ENCODE measurements at regions not wholly inside any gene's neighbourhood (a gene's known extent, or its start where the extent isn't known, plus 50 kb on each side); places are given as distances from the start of the nearest gene placed in this dataset.
"Not testable (repeated sequence)": the region's sequence is repeated elsewhere in the genome, so short reads cannot be mapped to it uniquely, and the experiment has no call there.

DNA sequence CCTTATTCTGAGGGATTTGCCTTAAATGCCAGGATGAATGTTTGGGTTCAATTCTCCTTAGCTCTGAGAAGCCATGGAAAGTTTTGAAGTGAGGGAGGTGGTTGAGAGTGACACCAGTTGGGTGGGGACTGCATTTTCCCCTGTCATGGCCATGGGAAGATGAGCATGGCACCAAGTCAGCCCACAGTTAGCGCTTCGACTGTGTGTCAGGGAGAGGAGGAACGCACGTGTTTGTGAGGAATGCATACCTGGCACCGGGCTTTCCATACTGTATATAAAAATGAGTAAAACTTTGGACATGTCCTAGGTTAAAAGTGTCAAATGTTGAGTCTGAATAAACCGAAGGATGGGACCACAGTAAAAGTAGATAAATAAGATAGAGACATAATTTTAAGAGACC lies 187.5 kb upstream of the KL start:
- Mint-ChIP-seq H3K27ac (no peak overlapping the region), H3K4me1 (ENCODE audit: low read depth in 2 of 2) (no peaks in the 10 kb centered on the region), H3K4me3 (no peak overlapping the region)

GRCh38 chr13:32829269-32829668 lies 187.0 kb upstream of the KL start:
- no peak for DNase-seq
- Mint-ChIP-seq H3K36me3 (ENCODE audit: insufficient read depth) (no peaks in the 10 kb centered on the region), H3K27ac (no peak overlapping the region), H3K9me3 (no peaks in the 10 kb centered on the region), H3K4me3 (no peak overlapping the region), H3K27me3 (peaks cover 8 to 17% of the 10 kb centered on the region in 2 donors), H3K4me1 (ENCODE audit: low read depth in 2 of 2) (no peaks in the 10 kb centered on the region)
- ATAC-seq (replicated peaks), result no peak

More for the DNA sequence above, 187.5 kb upstream of the KL start:
- Mint-ChIP-seq H3K27me3 (peaks cover 8 to 17% of the 10 kb centered on the region in 2 donors), H3K9me3 (no peaks in the 10 kb centered on the region), H3K36me3 (ENCODE audit: insufficient read depth) (no peaks in the 10 kb centered on the region)
- ATAC-seq (replicated peaks) (no peak), DNase-seq (no peak)

GRCh38 chr13:32829676-32830335 lies 186.4 kb upstream of the KL start:
- Mint-ChIP-seq H3K4me1 (ENCODE audit: low read depth in 2 of 2) (no peaks in the 10 kb centered on the region), H3K27ac (no peak overlapping the region), H3K27me3 (peaks cover 8 to 17% of the 10 kb centered on the region in 2 donors), H3K9me3 (no peaks in the 10 kb centered on the region), H3K4me3 (no peak overlapping the region), H3K36me3 (ENCODE audit: insufficient read depth) (no peaks in the 10 kb centered on the region)
- DNase-seq (no peak), ATAC-seq (replicated peaks) (no peak)

GRCh38 chr13:32830336-32831031 lies 185.7 kb upstream of the KL start:
- no peak overlapping the region for H3K27ac Mint-ChIP-seq
- ATAC-seq (replicated peaks), result no peak
- no peak for DNase-seq
- H3K4me1 Mint-ChIP-seq (ENCODE audit: low read depth in 2 of 2), result no peaks in the 10 kb centered on the region
- no peak overlapping the region for H3K4me3 Mint-ChIP-seq
- H3K27me3 Mint-ChIP-seq, result peaks cover 8 to 17% of the 10 kb centered on the region in 2 donors
- H3K9me3 Mint-ChIP-seq, result no peaks in the 10 kb centered on the region
- no peaks in the 10 kb centered on the region for H3K36me3 Mint-ChIP-seq (ENCODE audit: insufficient read depth)

- Mint-ChIP-seq H3K9me3 (peaks cover 0 to 2% of the 10 kb centered on the region in 2 donors), H3K36me3 (ENCODE audit: insufficient read depth) (no peaks in the 10 kb centered on the region), H3K27ac (no peak overlapping the region), H3K4me3 (no peak overlapping the region), H3K27me3 (peaks cover 0 to 16% of the 10 kb centered on the region in 2 donors), H3K4me1 (ENCODE audit: low read depth in 2 of 2) (no peaks in the 10 kb centered on the region)
- ATAC-seq (replicated peaks), result no peak
- no peak for DNase-seq
Observed at GRCh38 chr13:32837307-32837972, 178.8 kb upstream of the KL start.

- H3K27ac Mint-ChIP-seq, result no peak overlapping the region
- H3K4me3 Mint-ChIP-seq, result no peak overlapping the region
- H3K27me3 Mint-ChIP-seq, result peaks cover 5 to 16% of the 10 kb centered on the region in 2 donors
- ATAC-seq (replicated peaks), result no peak
- no peaks in the 10 kb centered on the region for H3K4me1 Mint-ChIP-seq (ENCODE audit: low read depth in 2 of 2)
- no peaks in the 10 kb centered on the region for H3K36me3 Mint-ChIP-seq (ENCODE audit: insufficient read depth)
- no peak for DNase-seq
- peaks cover 0 to 2% of the 10 kb centered on the region in 2 donors for H3K9me3 Mint-ChIP-seq
Observed at GRCh38 chr13:32837973-32838927, 178.0 kb upstream of the KL start.

- Mint-ChIP-seq H3K36me3 (ENCODE audit: insufficient read depth) (no peaks in the 10 kb centered on the region), H3K27ac (no peak overlapping the region), H3K4me1 (ENCODE audit: low read depth in 2 of 2) (no peaks in the 10 kb centered on the region), H3K9me3 (peaks cover 0 to 2% of the 10 kb centered on the region in 2 donors), H3K4me3 (no peak overlapping the region), H3K27me3 (peaks cover 5 to 19% of the 10 kb centered on the region in 2 donors)
- no peak for ATAC-seq (replicated peaks)
- no peak for DNase-seq
Observed at GRCh38 chr13:32838945-32839344, 177.3 kb upstream of the KL start.

- Mint-ChIP-seq H3K9me3 (peaks cover 0 to 2% of the 10 kb centered on the region in 2 donors), H3K4me1 (ENCODE audit: low read depth in 2 of 2) (no peaks in the 10 kb centered on the region), H3K4me3 (no peak overlapping the region), H3K27ac (no peak overlapping the region), H3K36me3 (ENCODE audit: insufficient read depth) (no peaks in the 10 kb centered on the region), H3K27me3 (peaks cover 5 to 30% of the 10 kb centered on the region in 2 donors)
- ATAC-seq (replicated peaks) (no peak), DNase-seq (no peak)
Observed at GRCh38 chr13:32840113-32840512, 176.1 kb upstream of the KL start.

DNA sequence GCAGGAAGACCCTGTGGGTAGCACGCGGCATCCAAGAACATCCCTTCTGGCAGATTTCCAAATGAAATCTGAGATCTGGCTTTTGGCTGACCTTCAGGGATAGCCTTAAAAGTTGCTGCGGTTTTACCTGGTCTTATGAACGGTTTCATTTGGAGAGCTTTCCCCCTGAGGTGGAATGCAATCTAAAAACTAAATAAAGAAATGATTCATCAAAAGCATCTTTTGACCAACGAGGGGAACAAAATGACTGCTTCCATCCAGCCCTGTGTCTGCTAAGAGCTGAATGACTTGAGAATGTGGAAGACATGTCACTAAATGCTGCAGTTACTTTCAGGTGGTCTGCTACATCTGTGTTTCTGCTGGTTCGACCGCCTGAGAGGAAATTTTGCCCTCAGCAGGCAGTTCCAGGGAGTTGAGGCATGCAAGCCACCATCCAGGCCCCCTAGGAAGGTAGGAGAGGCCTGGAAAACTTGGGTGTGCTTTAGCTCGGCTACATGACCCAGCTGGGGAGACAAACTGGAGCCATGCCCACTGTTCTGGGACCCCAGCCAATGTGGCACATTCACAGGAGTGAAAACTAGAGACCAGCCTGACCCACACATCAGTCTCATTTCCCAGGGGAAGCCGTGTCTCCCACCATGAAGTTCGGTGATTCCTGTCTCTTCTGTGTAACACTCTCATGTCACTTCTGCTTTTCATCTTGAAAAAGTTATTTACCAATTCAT lies 175.1 kb upstream of the KL start:
- ATAC-seq (replicated peaks) (no peak), DNase-seq (no peak)
- Mint-ChIP-seq H3K9me3 (no peaks in the 10 kb centered on the region), H3K4me1 (ENCODE audit: low read depth in 2 of 2) (no peaks in the 10 kb centered on the region), H3K27ac (no peak overlapping the region), H3K4me3 (no peak overlapping the region), H3K27me3 (peaks cover 5 to 37% of the 10 kb centered on the region in 2 donors), H3K36me3 (ENCODE audit: insufficient read depth) (no peaks in the 10 kb centered on the region)

GRCh38 chr13:32845952-32846950 lies 170.0 kb upstream of the KL start:
- Mint-ChIP-seq H3K36me3 (ENCODE audit: insufficient read depth) (no peaks in the 10 kb centered on the region), H3K27me3 (peaks cover 27 to 41% of the 10 kb centered on the region in 2 donors), H3K4me3 (no peak overlapping the region), H3K27ac (no peak overlapping the region), H3K9me3 (no peaks in the 10 kb centered on the region), H3K4me1 (ENCODE audit: low read depth in 2 of 2) (no peaks in the 10 kb centered on the region)
- ATAC-seq (replicated peaks) (no peak), DNase-seq (no peak)

GRCh38 chr13:32847976-32848375 lies 168.2 kb upstream of the KL start:
- H3K4me1 Mint-ChIP-seq (ENCODE audit: low read depth in 2 of 2); H3K36me3 Mint-ChIP-seq (ENCODE audit: insufficient read depth); DNase-seq; H3K4me3 Mint-ChIP-seq; ATAC-seq (replicated peaks); H3K27ac Mint-ChIP-seq; H3K9me3 Mint-ChIP-seq: not testable (repeated sequence)
- peaks cover 32 to 41% of the 10 kb centered on the region in 2 donors for H3K27me3 Mint-ChIP-seq

GRCh38 chr13:32849369-32849768 lies 166.9 kb upstream of the KL start:
- Mint-ChIP-seq H3K27ac (no peak overlapping the region), H3K4me1 (ENCODE audit: low read depth in 2 of 2) (no peaks in the 10 kb centered on the region), H3K9me3 (no peaks in the 10 kb centered on the region), H3K4me3 (no peak overlapping the region), H3K27me3 (peaks cover 34 to 38% of the 10 kb centered on the region in 2 donors), H3K36me3 (ENCODE audit: insufficient read depth) (no peaks in the 10 kb centered on the region)
- no peak for ATAC-seq (replicated peaks)
- DNase-seq, result no peak
